ENCODE measurements at regions not wholly inside any gene's neighbourhood (a gene's known extent, or its start where the extent isn't known, plus 50 kb on each side); places are given as distances from the start of the nearest gene placed in this dataset.
"Not testable (repeated sequence)": the region's sequence is repeated elsewhere in the genome, so short reads cannot be mapped to it uniquely, and the experiment has no call there.

- not testable (repeated sequence) for H3K36me3 ChIP-seq (ENCODE audit: insufficient read depth, low read length); H3K9me2 ChIP-seq (replicated peaks; ENCODE audit: insufficient read depth, low read length); H4K20me1 ChIP-seq (ENCODE audit: insufficient read depth, low read depth, low read length); H3K9me3 ChIP-seq (ENCODE audit: low read length); H2AFZ ChIP-seq (ENCODE audit: low read length); H3K27me3 ChIP-seq (ENCODE audit: low read length)
- H3K4me2 ChIP-seq (ENCODE audit: low read depth, low read length, poor library complexity, severe bottlenecking), result peak overlapping the region; percentile 68
- peak overlapping the region; percentile 56 for H3K4me3 ChIP-seq (ENCODE audit: low read length)
- peak; percentile 72 for DNase-seq
- H3K27ac ChIP-seq (ENCODE audit: low read length), result peak overlapping the region; percentile 60
- peaks cover 28% of the 10 kb centered on the region for H3K79me2 ChIP-seq (ENCODE audit: low read length)
- H3K4me1 ChIP-seq (ENCODE audit: low read length), result peaks cover 12% of the 10 kb centered on the region
- H3K9ac ChIP-seq (ENCODE audit: low read length), result peak overlapping the region; percentile 71
These were observed 53.6 kb upstream of the PLGLB1 start for GRCh38 chr2:87075054-87075790.

GRCh38 chr2:87075791-87076252 is 54.2 kb upstream of the PLGLB1 start:
- H3K9ac ChIP-seq (ENCODE audit: low read length), result peak overlapping the region; percentile 71
- H3K27me3 ChIP-seq (ENCODE audit: low read length); H3K36me3 ChIP-seq (ENCODE audit: insufficient read depth, low read length); H4K20me1 ChIP-seq (ENCODE audit: insufficient read depth, low read depth, low read length); H3K9me2 ChIP-seq (replicated peaks; ENCODE audit: insufficient read depth, low read length); H3K9me3 ChIP-seq (ENCODE audit: low read length); H2AFZ ChIP-seq (ENCODE audit: low read length): not testable (repeated sequence)
- H3K27ac ChIP-seq (ENCODE audit: low read length), result peak overlapping the region; percentile 60
- H3K4me3 ChIP-seq (ENCODE audit: low read length), result peak overlapping the region; percentile 56
- DNase-seq, result peak; percentile 80
- H3K4me2 ChIP-seq (ENCODE audit: low read depth, low read length, poor library complexity, severe bottlenecking), result peak overlapping the region; percentile 68
- H3K79me2 ChIP-seq (ENCODE audit: low read length), result peaks cover 22% of the 10 kb centered on the region
- H3K4me1 ChIP-seq (ENCODE audit: low read length), result peaks cover 10% of the 10 kb centered on the region

- peak overlapping the region; percentile 60 for H3K27ac ChIP-seq (ENCODE audit: low read length)
- H4K20me1 ChIP-seq (ENCODE audit: insufficient read depth, low read depth, low read length); H2AFZ ChIP-seq (ENCODE audit: low read length); H3K9me3 ChIP-seq (ENCODE audit: low read length); H3K27me3 ChIP-seq (ENCODE audit: low read length); H3K4me1 ChIP-seq (ENCODE audit: low read length); H3K36me3 ChIP-seq (ENCODE audit: insufficient read depth, low read length); H3K9me2 ChIP-seq (replicated peaks; ENCODE audit: insufficient read depth, low read length): not testable (repeated sequence)
- peak overlapping the region; percentile 71 for H3K9ac ChIP-seq (ENCODE audit: low read length)
- H3K79me2 ChIP-seq (ENCODE audit: low read length), result peaks cover 18% of the 10 kb centered on the region
- peak overlapping the region; percentile 55 for H3K4me2 ChIP-seq (ENCODE audit: low read depth, low read length, poor library complexity, severe bottlenecking)
- peak; percentile 93 for DNase-seq
- H3K4me3 ChIP-seq (ENCODE audit: low read length), result peak overlapping the region; percentile 57; the same call in 1 of the 2 replicates
These were observed 54.8 kb upstream of the PLGLB1 start for GRCh38 chr2:87076253-87077123.

- not testable (repeated sequence) for H3K36me3 ChIP-seq (ENCODE audit: insufficient read depth, low read length); H3K27me3 ChIP-seq (ENCODE audit: low read length); DNase-seq; H3K4me1 ChIP-seq (ENCODE audit: low read length); H3K27ac ChIP-seq (ENCODE audit: low read length); H3K9me2 ChIP-seq (replicated peaks; ENCODE audit: insufficient read depth, low read length); H2AFZ ChIP-seq (ENCODE audit: low read length); H3K9me3 ChIP-seq (ENCODE audit: low read length); H4K20me1 ChIP-seq (ENCODE audit: insufficient read depth, low read depth, low read length)
- H3K9ac ChIP-seq (ENCODE audit: low read length), result peak overlapping the region; percentile 56; the same call in 1 of the 2 replicates
- H3K4me3 ChIP-seq (ENCODE audit: low read length), result peak overlapping the region; percentile 57; the same call in 1 of the 2 replicates
- peak overlapping the region; percentile 55 for H3K4me2 ChIP-seq (ENCODE audit: low read depth, low read length, poor library complexity, severe bottlenecking)
- H3K79me2 ChIP-seq (ENCODE audit: low read length), result peaks cover 18% of the 10 kb centered on the region
These were observed 55.4 kb upstream of the PLGLB1 start for GRCh38 chr2:87077124-87077446.

GRCh38 chr2:87081727-87082126 is 60.1 kb upstream of the PLGLB1 start:
- not testable (repeated sequence) for H3K9me3 ChIP-seq (ENCODE audit: low read length); H3K27me3 ChIP-seq (ENCODE audit: low read length); DNase-seq; H3K79me2 ChIP-seq (ENCODE audit: low read length); H3K4me2 ChIP-seq (ENCODE audit: low read depth, low read length, poor library complexity, severe bottlenecking); H3K9me2 ChIP-seq (replicated peaks; ENCODE audit: insufficient read depth, low read length); H3K36me3 ChIP-seq (ENCODE audit: insufficient read depth, low read length); H3K27ac ChIP-seq (ENCODE audit: low read length); H2AFZ ChIP-seq (ENCODE audit: low read length); H3K9ac ChIP-seq (ENCODE audit: low read length); H3K4me1 ChIP-seq (ENCODE audit: low read length); H4K20me1 ChIP-seq (ENCODE audit: insufficient read depth, low read depth, low read length); H3K4me3 ChIP-seq (ENCODE audit: low read length)

GRCh38 chr2:87088079-87088478 is 66.4 kb upstream of the PLGLB1 start:
- H3K9ac ChIP-seq (ENCODE audit: low read length); H2AFZ ChIP-seq (ENCODE audit: low read length); H3K4me3 ChIP-seq (ENCODE audit: low read length); H3K36me3 ChIP-seq (ENCODE audit: insufficient read depth, low read length); DNase-seq; H3K9me2 ChIP-seq (replicated peaks; ENCODE audit: insufficient read depth, low read length); H3K4me1 ChIP-seq (ENCODE audit: low read length); H3K27me3 ChIP-seq (ENCODE audit: low read length); H3K27ac ChIP-seq (ENCODE audit: low read length); H3K9me3 ChIP-seq (ENCODE audit: low read length); H3K79me2 ChIP-seq (ENCODE audit: low read length); H3K4me2 ChIP-seq (ENCODE audit: low read depth, low read length, poor library complexity, severe bottlenecking); H4K20me1 ChIP-seq (ENCODE audit: insufficient read depth, low read depth, low read length): not testable (repeated sequence)

- H2AFZ ChIP-seq (ENCODE audit: low read length); H3K4me1 ChIP-seq (ENCODE audit: low read length); H3K9me2 ChIP-seq (replicated peaks; ENCODE audit: insufficient read depth, low read length); H3K9ac ChIP-seq (ENCODE audit: low read length); H3K9me3 ChIP-seq (ENCODE audit: low read length); H3K27ac ChIP-seq (ENCODE audit: low read length); H3K27me3 ChIP-seq (ENCODE audit: low read length); H4K20me1 ChIP-seq (ENCODE audit: insufficient read depth, low read depth, low read length); H3K4me2 ChIP-seq (ENCODE audit: low read depth, low read length, poor library complexity, severe bottlenecking); H3K4me3 ChIP-seq (ENCODE audit: low read length); DNase-seq; H3K36me3 ChIP-seq (ENCODE audit: insufficient read depth, low read length); H3K79me2 ChIP-seq (ENCODE audit: low read length): not testable (repeated sequence)
These were observed 67.8 kb upstream of the PLGLB1 start for GRCh38 chr2:87089401-87089800.

- H3K9me3 ChIP-seq (ENCODE audit: low read length); H3K36me3 ChIP-seq (ENCODE audit: insufficient read depth, low read length): not testable (repeated sequence)
These were observed 71.6 kb upstream of the PLGLB1 start for GRCh38 chr2:87093252-87093651.

More at GRCh38 chr2:87093252-87093651, 71.6 kb upstream of the PLGLB1 start:
- H3K27ac ChIP-seq (ENCODE audit: low read length); H3K79me2 ChIP-seq (ENCODE audit: low read length); H3K9me2 ChIP-seq (replicated peaks; ENCODE audit: insufficient read depth, low read length); H2AFZ ChIP-seq (ENCODE audit: low read length); H3K9ac ChIP-seq (ENCODE audit: low read length); H3K4me2 ChIP-seq (ENCODE audit: low read depth, low read length, poor library complexity, severe bottlenecking); DNase-seq; H3K4me1 ChIP-seq (ENCODE audit: low read length); H3K4me3 ChIP-seq (ENCODE audit: low read length); H4K20me1 ChIP-seq (ENCODE audit: insufficient read depth, low read depth, low read length); H3K27me3 ChIP-seq (ENCODE audit: low read length): not testable (repeated sequence)

Data from Karpas-422 (cell line).